ENCODE measurements at regions not wholly inside any gene's neighbourhood (a gene's known extent, or its start where the extent isn't known, plus 50 kb on each side); places are given as distances from the start of the nearest gene placed in this dataset.

- Histone ChIP-seq H3K27me3 (ENCODE audit: control insufficient read depth, low read length) (no peaks in the 10 kb centered on the region), H3F3A (ENCODE audit: control insufficient read depth, insufficient read depth) (no peaks in the 10 kb centered on the region), H3K27ac (ENCODE audit: low read depth, low read length) (no peak overlapping the region), H3K9me2 (replicated peaks; ENCODE audit: control insufficient read depth, low read length) (no peaks in the 10 kb centered on the region; the same call in 1 of the 2 replicates), H3K9me3 (ENCODE audit: control insufficient read depth, insufficient read depth, low read length) (peaks cover 3% of the 10 kb centered on the region; the same call in 1 of the 2 replicates), H3K4me2 (ENCODE audit: low read length) (no peak overlapping the region), H4K20me1 (ENCODE audit: control insufficient read depth, insufficient read depth, low read depth, low read length) (no peaks in the 10 kb centered on the region), H3K4me3 (ENCODE audit: low read length) (no peak overlapping the region), H3K4me1 (ENCODE audit: control insufficient read depth, low read length) (no peaks in the 10 kb centered on the region), H3K36me3 (ENCODE audit: control insufficient read depth, low read length) (no peaks in the 10 kb centered on the region), H3K79me2 (ENCODE audit: control insufficient read depth, low read length) (no peaks in the 10 kb centered on the region)
- TF ChIP-seq EZH2phosphoT487 (IDR thresholded peaks at IDR 0.05; ENCODE audit: borderline replicate concordance, low read length), result no peak
- no peak for TF ChIP-seq CTCF (IDR thresholded peaks at IDR 0.05; ENCODE audit: low read depth, low read length, poor library complexity, severe bottlenecking)
Observed at GRCh38 chr19:31717269-31717923, 368.2 kb upstream of the TSHZ3 start.

- Histone ChIP-seq H3F3A (ENCODE audit: control insufficient read depth, insufficient read depth) (no peaks in the 10 kb centered on the region), H3K4me1 (ENCODE audit: control insufficient read depth, low read length) (no peaks in the 10 kb centered on the region), H3K9me2 (replicated peaks; ENCODE audit: control insufficient read depth, low read length) (no peaks in the 10 kb centered on the region; the same call in 1 of the 2 replicates), H4K20me1 (ENCODE audit: control insufficient read depth, insufficient read depth, low read depth, low read length) (no peaks in the 10 kb centered on the region), H3K36me3 (ENCODE audit: control insufficient read depth, low read length) (no peaks in the 10 kb centered on the region), H3K27ac (ENCODE audit: low read depth, low read length) (no peak overlapping the region), H3K27me3 (ENCODE audit: control insufficient read depth, low read length) (no peaks in the 10 kb centered on the region), H3K4me2 (ENCODE audit: low read length) (no peak overlapping the region), H3K9me3 (ENCODE audit: control insufficient read depth, insufficient read depth, low read length) (peaks cover 3% of the 10 kb centered on the region; the same call in 1 of the 2 replicates), H3K4me3 (ENCODE audit: low read length) (no peak overlapping the region), H3K79me2 (ENCODE audit: control insufficient read depth, low read length) (no peaks in the 10 kb centered on the region)
- TF ChIP-seq EZH2phosphoT487 (IDR thresholded peaks at IDR 0.05; ENCODE audit: borderline replicate concordance, low read length) (no peak), CTCF (IDR thresholded peaks at IDR 0.05; ENCODE audit: low read depth, low read length, poor library complexity, severe bottlenecking) (no peak)
Observed at GRCh38 chr19:31718032-31718431, 368.8 kb upstream of the TSHZ3 start.

GRCh38 chr19:31718898-31719297 is 369.7 kb upstream of the TSHZ3 start:
- Histone ChIP-seq H3K4me1 (ENCODE audit: control insufficient read depth, low read length) (no peaks in the 10 kb centered on the region), H3K4me2 (ENCODE audit: low read length) (no peak overlapping the region), H3K36me3 (ENCODE audit: control insufficient read depth, low read length) (no peaks in the 10 kb centered on the region), H3K27me3 (ENCODE audit: control insufficient read depth, low read length) (no peaks in the 10 kb centered on the region), H4K20me1 (ENCODE audit: control insufficient read depth, insufficient read depth, low read depth, low read length) (no peaks in the 10 kb centered on the region), H3F3A (ENCODE audit: control insufficient read depth, insufficient read depth) (no peaks in the 10 kb centered on the region), H3K4me3 (ENCODE audit: low read length) (no peak overlapping the region), H3K9me2 (replicated peaks; ENCODE audit: control insufficient read depth, low read length) (no peaks in the 10 kb centered on the region; the same call in 1 of the 2 replicates), H3K79me2 (ENCODE audit: control insufficient read depth, low read length) (no peaks in the 10 kb centered on the region), H3K9me3 (ENCODE audit: control insufficient read depth, insufficient read depth, low read length) (peaks cover under 1% of the 10 kb centered on the region; the same call in 1 of the 2 replicates), H3K27ac (ENCODE audit: low read depth, low read length) (no peak overlapping the region)
- TF ChIP-seq CTCF (IDR thresholded peaks at IDR 0.05; ENCODE audit: low read depth, low read length, poor library complexity, severe bottlenecking) (no peak), EZH2phosphoT487 (IDR thresholded peaks at IDR 0.05; ENCODE audit: borderline replicate concordance, low read length) (no peak)
